ENCODE measurements at regions not wholly inside any gene's neighbourhood (a gene's known extent, or its start where the extent isn't known, plus 50 kb on each side); places are given as distances from the start of the nearest gene placed in this dataset.

GRCh38 chr2:51859260-51859659, 827.3 kb upstream of the NRXN1 start:
- in situ Hi-C loops (cut with MboI; ENCODE audit: low sequenced_read_pairs, unreplicated experiment), result no loop called here
- no peak for TF ChIP-seq CTCF (IDR thresholded peaks at IDR 0.05; ENCODE audit: borderline replicate concordance, control extremely low read depth, extremely low read depth, insufficient read depth, missing control alignments)
- DNase-seq (ENCODE audit: low spot score), result no peak

DNA sequence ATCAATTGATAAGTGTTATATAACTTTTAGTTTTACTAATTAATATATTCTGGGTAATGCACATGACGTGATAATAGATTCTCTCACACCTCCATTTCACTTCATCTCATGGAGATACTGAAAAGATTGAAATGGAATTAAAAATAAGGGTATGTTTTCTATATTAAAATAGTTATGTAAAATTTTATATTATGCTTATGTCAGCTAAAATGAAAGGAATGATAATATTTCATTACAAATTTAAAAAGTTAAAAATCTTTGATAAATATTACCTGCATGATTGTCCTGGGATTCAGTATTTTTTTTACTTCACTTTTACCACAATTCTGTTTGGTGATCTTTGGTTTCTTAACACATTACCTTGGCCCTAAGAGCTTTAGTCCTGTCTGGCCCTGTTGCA, 823.8 kb upstream of the NRXN1 start:
- TF ChIP-seq CTCF (IDR thresholded peaks at IDR 0.05; ENCODE audit: borderline replicate concordance, control extremely low read depth, extremely low read depth, insufficient read depth, missing control alignments), result no peak
- in situ Hi-C loops (cut with MboI; ENCODE audit: low sequenced_read_pairs, unreplicated experiment), result no loop called here
- DNase-seq (ENCODE audit: low spot score), result no peak

GRCh38 chr2:51846796-51847195, 814.9 kb upstream of the NRXN1 start:
- TF ChIP-seq CTCF (IDR thresholded peaks at IDR 0.05; ENCODE audit: borderline replicate concordance, control extremely low read depth, extremely low read depth, insufficient read depth, missing control alignments), result no peak
- in situ Hi-C loops (cut with MboI; ENCODE audit: low sequenced_read_pairs, unreplicated experiment), result no loop called here
- DNase-seq (ENCODE audit: low spot score), result no peak

- in situ Hi-C loops (cut with MboI; ENCODE audit: low sequenced_read_pairs, unreplicated experiment), result no loop called here
- TF ChIP-seq CTCF (IDR thresholded peaks at IDR 0.05; ENCODE audit: borderline replicate concordance, control extremely low read depth, extremely low read depth, insufficient read depth, missing control alignments), result no peak
- no peak for DNase-seq (ENCODE audit: low spot score)
Observed at GRCh38 chr2:51846018-51846417, 814.1 kb upstream of the NRXN1 start.

DNA sequence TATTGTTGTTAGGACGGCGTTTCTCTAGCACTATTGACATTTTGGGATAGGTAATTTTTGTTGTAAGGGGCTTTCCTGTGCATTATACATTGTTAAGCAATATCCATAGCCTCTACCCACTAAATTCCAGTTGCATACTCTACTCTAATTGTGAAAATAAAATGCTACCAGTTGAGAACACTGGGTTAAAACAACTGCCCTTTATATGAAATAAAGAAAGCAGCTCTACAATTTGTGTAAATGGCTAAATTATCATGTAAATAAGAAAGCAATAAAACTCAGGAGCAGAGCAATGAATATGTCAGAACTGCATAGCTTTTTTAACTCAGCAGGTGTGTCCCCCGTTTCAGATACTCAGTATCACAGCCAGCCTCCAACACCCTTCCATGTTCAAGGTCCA, 812.7 kb upstream of the NRXN1 start:
- no peak for DNase-seq (ENCODE audit: low spot score)
- in situ Hi-C loops (cut with MboI; ENCODE audit: low sequenced_read_pairs, unreplicated experiment), result no loop called here
- no peak for TF ChIP-seq CTCF (IDR thresholded peaks at IDR 0.05; ENCODE audit: borderline replicate concordance, control extremely low read depth, extremely low read depth, insufficient read depth, missing control alignments)

DNA sequence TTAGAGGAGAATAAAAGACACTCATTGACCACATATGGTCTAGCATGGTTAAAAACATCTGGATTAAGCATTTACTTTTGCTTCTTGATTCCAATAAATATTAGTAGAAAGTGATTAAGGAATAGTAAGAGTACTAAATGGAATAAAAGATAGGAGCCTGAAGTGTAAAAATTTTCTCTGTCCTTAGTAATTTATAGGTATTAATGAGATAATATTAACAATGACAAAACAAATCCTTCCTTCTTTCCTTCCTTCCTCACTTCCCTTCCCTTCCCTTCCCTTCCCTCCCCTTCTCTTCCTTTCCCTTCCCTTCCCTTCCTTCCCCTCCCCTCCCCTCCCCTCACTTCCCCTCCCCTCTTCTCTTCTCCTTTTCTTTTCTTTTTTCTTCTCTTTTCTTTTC, 797.5 kb upstream of the NRXN1 start:
- TF ChIP-seq CTCF (IDR thresholded peaks at IDR 0.05; ENCODE audit: borderline replicate concordance, control extremely low read depth, extremely low read depth, insufficient read depth, missing control alignments), result no peak
- in situ Hi-C loops (cut with MboI; ENCODE audit: low sequenced_read_pairs, unreplicated experiment), result no loop called here
- DNase-seq (ENCODE audit: low spot score), result no peak

- in situ Hi-C loops (cut with MboI; ENCODE audit: low sequenced_read_pairs, unreplicated experiment), result no loop called here
- no peak for TF ChIP-seq CTCF (IDR thresholded peaks at IDR 0.05; ENCODE audit: borderline replicate concordance, control extremely low read depth, extremely low read depth, insufficient read depth, missing control alignments)
- DNase-seq (ENCODE audit: low spot score), result no peak
Observed at GRCh38 chr2:51825823-51826222, 793.9 kb upstream of the NRXN1 start.
